ENCODE measurements at regions not wholly inside any gene's neighbourhood (a gene's known extent, or its start where the extent isn't known, plus 50 kb on each side); places are given as distances from the start of the nearest gene placed in this dataset.

- no peak for TF ChIP-seq EP300 (IDR thresholded peaks at IDR 0.05)
- TF ChIP-seq, protein P1, sequence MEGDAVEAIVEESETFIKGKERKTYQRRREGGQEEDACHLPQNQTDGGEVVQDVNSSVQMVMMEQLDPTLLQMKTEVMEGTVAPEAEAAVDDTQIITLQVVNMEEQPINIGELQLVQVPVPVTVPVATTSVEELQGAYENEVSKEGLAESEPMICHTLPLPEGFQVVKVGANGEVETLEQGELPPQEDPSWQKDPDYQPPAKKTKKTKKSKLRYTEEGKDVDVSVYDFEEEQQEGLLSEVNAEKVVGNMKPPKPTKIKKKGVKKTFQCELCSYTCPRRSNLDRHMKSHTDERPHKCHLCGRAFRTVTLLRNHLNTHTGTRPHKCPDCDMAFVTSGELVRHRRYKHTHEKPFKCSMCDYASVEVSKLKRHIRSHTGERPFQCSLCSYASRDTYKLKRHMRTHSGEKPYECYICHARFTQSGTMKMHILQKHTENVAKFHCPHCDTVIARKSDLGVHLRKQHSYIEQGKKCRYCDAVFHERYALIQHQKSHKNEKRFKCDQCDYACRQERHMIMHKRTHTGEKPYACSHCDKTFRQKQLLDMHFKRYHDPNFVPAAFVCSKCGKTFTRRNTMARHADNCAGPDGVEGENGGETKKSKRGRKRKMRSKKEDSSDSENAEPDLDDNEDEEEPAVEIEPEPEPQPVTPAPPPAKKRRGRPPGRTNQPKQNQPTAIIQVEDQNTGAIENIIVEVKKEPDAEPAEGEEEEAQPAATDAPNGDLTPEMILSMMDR (IDR thresholded peaks at IDR 0.05), result no peak
- no peak for TF ChIP-seq POLR2A (IDR thresholded peaks at IDR 0.05)
- no peak for TF ChIP-seq POLR2AphosphoS5 (IDR thresholded peaks at IDR 0.05)
- Histone ChIP-seq H3K4me1 (no peaks in the 10 kb centered on the region), H3K36me3 (no peaks in the 10 kb centered on the region), H3K27me3 (no peaks in the 10 kb centered on the region), H3K27ac (no peak overlapping the region), H3K4me3 (no peak overlapping the region), H3K9me3 (no peaks in the 10 kb centered on the region)
- intact Hi-C loops (cut with DNase I), result no loop called here
- WGBS, 2 donors, result 75 to 87% methylated on average over 2 of the region's 2 CpGs
- DNase-seq, result no peak
Observed at GRCh38 chr18:38263066-38263465, 697.5 kb upstream of the CELF4 start.

- Histone ChIP-seq H3K9me3 (no peaks in the 10 kb centered on the region), H3K4me3 (no peak overlapping the region), H3K27me3 (no peaks in the 10 kb centered on the region), H3K36me3 (no peaks in the 10 kb centered on the region), H3K4me1 (no peaks in the 10 kb centered on the region), H3K27ac (no peak overlapping the region)
- no peak for DNase-seq
- no peak for TF ChIP-seq POLR2A (IDR thresholded peaks at IDR 0.05)
- TF ChIP-seq, protein P1 (IDR thresholded peaks at IDR 0.05), result no peak
- no peak for TF ChIP-seq EP300 (IDR thresholded peaks at IDR 0.05)
- TF ChIP-seq POLR2AphosphoS5 (IDR thresholded peaks at IDR 0.05), result no peak
- intact Hi-C loops (cut with DNase I), result no loop called here
Observed at GRCh38 chr18:38262661-38263060, 697.1 kb upstream of the CELF4 start.

GRCh38 chr18:38257661-38258060 lies 692.1 kb upstream of the CELF4 start:
- Histone ChIP-seq H3K4me3 (no peak overlapping the region), H3K27me3 (no peaks in the 10 kb centered on the region), H3K27ac (no peak overlapping the region), H3K36me3 (no peaks in the 10 kb centered on the region), H3K9me3 (no peaks in the 10 kb centered on the region), H3K4me1 (no peaks in the 10 kb centered on the region)
- TF ChIP-seq POLR2AphosphoS5 (IDR thresholded peaks at IDR 0.05), result no peak
- TF ChIP-seq EP300 (IDR thresholded peaks at IDR 0.05), result no peak
- DNase-seq, result no peak
- WGBS, 2 donors, result 26 to 29% methylated on average over 4 of the region's 4 CpGs
- intact Hi-C loops (cut with DNase I), result no loop called here

DNA sequence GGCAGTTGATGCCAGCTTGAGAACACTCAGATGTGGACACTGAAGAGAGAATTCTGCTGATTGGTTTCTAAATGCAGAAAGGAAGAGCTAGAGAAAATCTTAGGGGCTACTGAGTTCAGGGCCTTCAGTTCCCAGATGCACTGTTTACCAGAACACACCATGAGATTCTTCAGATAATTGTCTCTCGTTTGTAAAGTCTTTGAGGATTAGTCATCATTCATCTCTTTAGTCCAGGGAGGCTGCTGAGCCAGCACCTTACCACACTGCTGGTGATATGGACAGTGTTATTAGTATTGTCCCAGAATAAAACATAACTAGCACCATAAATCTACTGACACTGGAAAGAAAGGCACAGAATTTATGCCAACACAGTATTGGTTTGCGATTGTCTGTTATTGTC lies 690.8 kb upstream of the CELF4 start:
- Histone ChIP-seq H3K36me3 (no peaks in the 10 kb centered on the region), H3K4me1 (no peaks in the 10 kb centered on the region), H3K27ac (no peak overlapping the region), H3K9me3 (no peaks in the 10 kb centered on the region), H3K27me3 (no peaks in the 10 kb centered on the region), H3K4me3 (no peak overlapping the region)
- TF ChIP-seq, protein P1 (IDR thresholded peaks at IDR 0.05), result no peak
- TF ChIP-seq POLR2AphosphoS5 (IDR thresholded peaks at IDR 0.05) (no peak), EP300 (IDR thresholded peaks at IDR 0.05) (no peak), POLR2A (IDR thresholded peaks at IDR 0.05) (no peak)
- intact Hi-C loops (cut with DNase I), result no loop called here
- WGBS, 2 donors, result 63 to 72% methylated on average over 2 of the region's 2 CpGs
- no peak for DNase-seq

DNA sequence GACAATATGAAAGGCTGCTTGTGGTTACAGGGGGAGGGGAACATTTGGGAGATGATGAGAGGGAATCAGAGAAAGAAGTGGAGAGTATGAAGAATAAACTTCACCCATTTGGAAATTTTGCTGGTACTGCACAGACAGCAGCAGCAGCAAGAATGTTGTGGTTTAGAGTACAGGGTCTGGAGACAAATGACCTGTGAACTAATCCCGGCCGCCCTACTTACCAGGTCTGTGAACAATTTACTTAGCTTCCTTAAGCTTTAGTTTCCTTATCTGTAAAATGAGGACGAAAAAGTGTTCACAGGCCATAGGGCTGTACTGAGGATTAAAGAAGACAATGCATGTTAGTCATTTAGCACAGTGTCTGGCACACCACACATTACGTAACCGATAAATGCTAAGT lies 685.4 kb upstream of the CELF4 start:
- WGBS, 2 donors, result 85 to 86% methylated on average over 5 of the region's 5 CpGs
- Histone ChIP-seq H3K9me3 (no peaks in the 10 kb centered on the region), H3K36me3 (no peaks in the 10 kb centered on the region), H3K4me3 (no peak overlapping the region), H3K27me3 (no peaks in the 10 kb centered on the region), H3K27ac (no peak overlapping the region), H3K4me1 (no peaks in the 10 kb centered on the region)
- intact Hi-C loops (cut with DNase I), result no loop called here
- TF ChIP-seq POLR2A (IDR thresholded peaks at IDR 0.05) (no peak), POLR2AphosphoS5 (IDR thresholded peaks at IDR 0.05) (no peak), EP300 (IDR thresholded peaks at IDR 0.05) (no peak)
- TF ChIP-seq, protein P1 (IDR thresholded peaks at IDR 0.05), result no peak
- no peak for DNase-seq

Measured in sigmoid colon (tissue), 6 donors.